Caco-2 (cell line): ENCODE measurements at regions not wholly inside any gene's neighbourhood (a gene's known extent, or its start where the extent isn't known, plus 50 kb on each side); places are given as distances from the start of the nearest gene placed in this dataset.

Experiments used
- BruUV-seq: library from RNA; stranded (reverse); fragments of 400-500 nt; replicated peaks from 2 replicates; lab custom pipeline; 2021; lab: Mats Ljungman, UMichigan
- CTCF ChIA-PET: fragments of 300-600 bp; sonication (Branson Sonifier 250); formaldehyde crosslinking; loops from one replicate; lab custom pipeline; 2022; ENCODE audit warnings: antibody characterized with exemption; lab: Charles Lee
- POLR2A ChIA-PET: fragments of 300-600 bp; sonication (Branson Sonifier 250); formaldehyde crosslinking; loops from one replicate; lab custom pipeline; 2022; ENCODE audit warnings: antibody characterized with exemption; lab: Charles Lee
- DNase-seq, 2 experiments: peaks; one replicate each; pipeline versions ENCODE4 v3.0.0 to v3.0.0-alpha.2; 2020 to 2022
- H3K27me3 ChIP-seq: replicated peaks from 2 replicates; pipeline ENCODE4 v1.6.0; 2011; ENCODE audit warnings: low read length; ENCODE audit not compliant: control insufficient read depth, insufficient read depth
- H3K36me3 ChIP-seq: 2 replicates; pipeline ENCODE4 v1.5.1; 2011; ENCODE audit warnings: low read length; ENCODE audit not compliant: control insufficient read depth, insufficient read depth
- H3K4me1 ChIP-seq: fragments of 250-450 bp; sonication (Bioruptor Pico); 2 replicates; pipeline ENCODE4 v1.5.1; 2020; ENCODE audit warnings: mild to moderate bottlenecking
- H3K4me3 ChIP-seq: 2 replicates; pipeline ENCODE4 v1.5.1; 2011; ENCODE audit warnings: low read depth, mild to moderate bottlenecking, control low read depth, low read length
- H3K9me3 ChIP-seq: fragments of 250-450 bp; sonication (Bioruptor Pico); 2 replicates; pipeline ENCODE4 v1.5.1; 2020; ENCODE audit warnings: mild to moderate bottlenecking, moderate library complexity
- H3K27ac Mint-ChIP-seq: one replicate; pipeline ENCODE4 v1.8.0; 2022; ENCODE audit warnings: mixed read lengths; ENCODE audit not compliant: unreplicated experiment
- H3K27me3 Mint-ChIP-seq: one replicate; pipeline ENCODE4 v1.8.0; 2022; ENCODE audit warnings: mixed read lengths; ENCODE audit not compliant: insufficient read depth, unreplicated experiment
- H3K36me3 Mint-ChIP-seq: one replicate; pipeline ENCODE4 v1.8.0; 2022; ENCODE audit warnings: mild to moderate bottlenecking, mixed read lengths; ENCODE audit not compliant: insufficient read depth, unreplicated experiment
- H3K4me1 Mint-ChIP-seq: one replicate; pipeline ENCODE4 v1.8.0; 2022; ENCODE audit warnings: low read depth, mixed read lengths; ENCODE audit not compliant: unreplicated experiment
- H3K4me3 Mint-ChIP-seq: one replicate; pipeline ENCODE4 v1.8.0; 2022; ENCODE audit warnings: mild to moderate bottlenecking, moderate library complexity, mixed read lengths; ENCODE audit not compliant: unreplicated experiment
- H3K9me3 Mint-ChIP-seq: one replicate; pipeline ENCODE4 v1.8.0; 2022; ENCODE audit warnings: mixed read lengths; ENCODE audit not compliant: unreplicated experiment
- intact Hi-C: fragments of 100-400 bp; cut with micrococcal nuclease; formaldehyde crosslinking; loops from one replicate; pipeline ENCODE4 v1.10.0; 2022; ENCODE audit not compliant: unreplicated experiment
- TF ChIP-seq, protein P1 (sequence below), 2 experiments: fragments of 200-600 bp in 1 of 2; IDR thresholded peaks; 1 replicate in 1 of 2; 2 replicates in 1 of 2; pipeline versions ENCODE4 v1.5.1 to v1.8.0; 2011 to 2022; ENCODE audit warnings: antibody characterized with exemption in 1 of 2, control low read depth in 1 of 2, inconsistent platforms in 1 of 2, low read depth in 1 of 2, low read length in 1 of 2, mild to moderate bottlenecking in 1 of 2, moderate library complexity in 1 of 2; ENCODE audit not compliant: insufficient read depth in 1 of 2, severe bottlenecking in 1 of 2, unreplicated experiment in 1 of 2

DNA sequence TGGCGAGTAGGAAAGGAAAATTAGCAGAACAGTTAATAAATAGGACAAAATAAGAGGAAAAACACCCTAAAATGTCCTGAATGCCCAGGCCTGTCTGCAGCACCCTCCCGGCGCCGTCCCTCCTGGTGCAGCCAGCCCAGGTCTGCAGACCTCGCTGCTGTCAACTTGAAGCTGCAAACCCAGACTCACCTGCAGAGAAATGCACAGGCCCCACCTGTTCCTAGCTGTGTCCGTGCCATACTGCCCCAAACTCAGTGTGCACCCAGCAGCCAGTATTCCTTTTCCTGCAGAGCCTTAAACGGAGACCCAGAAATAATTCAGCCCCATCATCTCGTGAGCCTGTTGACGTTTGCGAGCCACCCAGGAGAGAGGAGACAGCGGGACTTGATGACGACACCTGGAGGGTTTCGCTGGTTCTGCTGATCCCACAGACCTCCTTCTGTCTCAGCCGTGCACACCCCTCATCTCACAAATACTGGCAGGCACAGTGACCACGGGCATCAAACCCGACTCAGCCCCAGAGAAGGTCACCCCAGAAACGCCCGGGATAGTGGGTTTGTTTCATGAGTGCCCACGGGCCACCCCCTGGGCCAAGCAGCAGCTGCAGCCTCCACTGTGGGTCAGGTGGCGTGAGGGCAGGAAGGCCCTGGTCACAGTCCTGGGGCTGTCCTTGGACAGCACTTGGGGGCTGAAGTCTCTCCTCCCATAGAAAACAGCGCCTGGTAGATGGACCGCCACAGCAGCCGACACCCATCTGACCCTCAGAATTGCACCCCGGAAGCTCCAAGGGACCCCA, 239.5 kb upstream of the SALL3 start:
- TF ChIP-seq, protein P1, sequence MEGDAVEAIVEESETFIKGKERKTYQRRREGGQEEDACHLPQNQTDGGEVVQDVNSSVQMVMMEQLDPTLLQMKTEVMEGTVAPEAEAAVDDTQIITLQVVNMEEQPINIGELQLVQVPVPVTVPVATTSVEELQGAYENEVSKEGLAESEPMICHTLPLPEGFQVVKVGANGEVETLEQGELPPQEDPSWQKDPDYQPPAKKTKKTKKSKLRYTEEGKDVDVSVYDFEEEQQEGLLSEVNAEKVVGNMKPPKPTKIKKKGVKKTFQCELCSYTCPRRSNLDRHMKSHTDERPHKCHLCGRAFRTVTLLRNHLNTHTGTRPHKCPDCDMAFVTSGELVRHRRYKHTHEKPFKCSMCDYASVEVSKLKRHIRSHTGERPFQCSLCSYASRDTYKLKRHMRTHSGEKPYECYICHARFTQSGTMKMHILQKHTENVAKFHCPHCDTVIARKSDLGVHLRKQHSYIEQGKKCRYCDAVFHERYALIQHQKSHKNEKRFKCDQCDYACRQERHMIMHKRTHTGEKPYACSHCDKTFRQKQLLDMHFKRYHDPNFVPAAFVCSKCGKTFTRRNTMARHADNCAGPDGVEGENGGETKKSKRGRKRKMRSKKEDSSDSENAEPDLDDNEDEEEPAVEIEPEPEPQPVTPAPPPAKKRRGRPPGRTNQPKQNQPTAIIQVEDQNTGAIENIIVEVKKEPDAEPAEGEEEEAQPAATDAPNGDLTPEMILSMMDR (IDR thresholded peaks at IDR 0.05; ENCODE audit: insufficient read depth in 1 of 2, low read depth in 1 of 2, low read length in 1 of 2, severe bottlenecking in 1 of 2, unreplicated experiment in 1 of 2) = no peak
- Histone ChIP-seq H3K36me3 (no peaks in the 10 kb centered on the region), H3K4me3 (no peak overlapping the region), H3K27me3 (no peaks in the 10 kb centered on the region), H3K4me1 (no peaks in the 10 kb centered on the region), H3K9me3 (no peaks in the 10 kb centered on the region)
- no peak for DNase-seq
- CTCF ChIA-PET = no interaction called here
- Mint-ChIP-seq H3K27ac (no peak overlapping the region), H3K9me3 (no peaks in the 10 kb centered on the region), H3K4me1 (no peaks in the 10 kb centered on the region), H3K27me3 (peaks cover 5% of the 10 kb centered on the region), H3K4me3 (no peak overlapping the region), H3K36me3 (no peaks in the 10 kb centered on the region)
- intact Hi-C loops = no loop called here
- no TSS peak for BruUV-seq
- POLR2A ChIA-PET = no interaction called here

DNA sequence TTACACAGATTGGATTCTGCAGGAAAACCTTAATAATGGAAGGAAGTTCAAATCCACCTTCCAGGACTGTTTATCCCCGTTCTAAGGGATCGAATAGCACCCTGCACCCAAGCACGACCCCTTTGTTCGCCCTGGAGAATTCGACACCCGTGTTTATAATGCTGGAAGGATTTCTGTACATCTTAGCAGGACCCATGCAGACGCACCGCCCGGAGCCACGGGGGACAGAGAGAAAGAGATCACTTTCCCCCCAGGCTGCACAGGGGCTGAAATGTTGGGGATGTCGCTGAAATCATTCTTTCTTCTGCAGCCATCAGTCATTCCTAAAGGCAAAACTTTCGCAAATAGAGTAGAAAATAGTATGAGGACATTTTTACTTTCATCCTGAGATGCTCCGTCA, 238.7 kb upstream of the SALL3 start:
- Mint-ChIP-seq H3K27ac (no peak overlapping the region), H3K4me1 (no peaks in the 10 kb centered on the region), H3K9me3 (no peaks in the 10 kb centered on the region), H3K4me3 (no peak overlapping the region), H3K36me3 (no peaks in the 10 kb centered on the region), H3K27me3 (peaks cover 5% of the 10 kb centered on the region)
- TF ChIP-seq, protein P1 (IDR thresholded peaks at IDR 0.05; ENCODE audit: insufficient read depth in 1 of 2, low read depth in 1 of 2, low read length in 1 of 2, severe bottlenecking in 1 of 2, unreplicated experiment in 1 of 2) = no peak
- DNase-seq = no peak
- Histone ChIP-seq H3K4me3 (no peak overlapping the region), H3K36me3 (no peaks in the 10 kb centered on the region), H3K4me1 (no peaks in the 10 kb centered on the region), H3K27me3 (no peaks in the 10 kb centered on the region), H3K9me3 (no peaks in the 10 kb centered on the region)
- POLR2A ChIA-PET = no interaction called here
- intact Hi-C loops = no loop called here
- no TSS peak for BruUV-seq
- CTCF ChIA-PET = no interaction called here

DNA sequence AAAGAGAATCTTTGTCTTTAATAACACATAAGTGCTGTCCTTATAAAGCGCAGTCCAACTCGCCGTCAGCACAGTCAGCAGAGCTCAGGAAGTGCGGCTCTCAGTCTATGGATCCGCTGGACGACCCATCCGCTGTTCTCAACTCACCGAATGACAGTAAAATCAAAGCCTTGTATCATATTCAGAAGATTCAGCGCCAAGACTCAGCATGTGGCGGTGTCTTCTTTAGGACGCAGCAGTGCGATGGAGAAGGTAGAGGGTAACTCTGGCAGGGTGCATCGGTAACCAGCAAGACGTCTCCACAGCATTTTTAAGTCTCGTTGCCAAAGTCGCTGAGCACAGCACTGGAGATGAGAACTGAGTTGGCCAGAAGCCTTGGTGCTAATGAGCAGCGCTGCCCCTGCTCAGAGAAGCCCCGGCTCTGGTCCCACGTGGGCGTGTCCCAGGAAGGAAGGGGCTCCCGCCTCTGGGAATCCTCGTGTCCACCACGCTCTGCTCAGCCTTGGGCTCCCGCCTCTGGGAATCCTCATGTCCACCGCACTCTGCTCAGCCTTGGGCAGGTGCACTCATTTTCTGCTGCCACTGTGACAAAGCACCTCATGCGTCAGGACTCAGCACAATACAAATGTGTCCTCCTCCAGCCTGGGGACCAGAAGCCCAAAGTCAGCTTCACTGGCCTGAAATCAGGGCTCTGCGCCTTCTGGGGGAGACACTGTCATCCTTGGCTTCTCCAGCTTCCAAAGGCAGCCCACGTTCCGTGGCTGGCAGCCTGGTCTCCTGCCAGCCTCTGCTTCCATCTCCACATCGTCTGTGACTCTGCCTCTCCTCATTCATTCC, 238.0 kb upstream of the SALL3 start:
- no TSS peak for BruUV-seq
- no peaks in the 10 kb centered on the region for H3K27me3 ChIP-seq
- H3K4me3 Mint-ChIP-seq = no peak overlapping the region

More for the DNA sequence above, 238.0 kb upstream of the SALL3 start:
- H3K9me3 Mint-ChIP-seq = no peaks in the 10 kb centered on the region
- no peak for DNase-seq
- no peaks in the 10 kb centered on the region for H3K9me3 ChIP-seq
- H3K4me1 Mint-ChIP-seq = no peaks in the 10 kb centered on the region
- TF ChIP-seq, protein P1 (IDR thresholded peaks at IDR 0.05; ENCODE audit: insufficient read depth in 1 of 2, low read depth in 1 of 2, low read length in 1 of 2, severe bottlenecking in 1 of 2, unreplicated experiment in 1 of 2) = no peak
- no peaks in the 10 kb centered on the region for H3K4me1 ChIP-seq
- POLR2A ChIA-PET = no interaction called here
- H3K36me3 ChIP-seq = no peaks in the 10 kb centered on the region
- CTCF ChIA-PET = no interaction called here
- no peak overlapping the region for H3K4me3 ChIP-seq
- peaks cover 5% of the 10 kb centered on the region for H3K27me3 Mint-ChIP-seq
- no peaks in the 10 kb centered on the region for H3K36me3 Mint-ChIP-seq
- intact Hi-C loops = no loop called here
- no peak overlapping the region for H3K27ac Mint-ChIP-seq
